GM13977 (cell line): ENCODE measurements at regions not wholly inside any gene's neighbourhood (a gene's known extent, or its start where the extent isn't known, plus 50 kb on each side); places are given as distances from the start of the nearest gene placed in this dataset.
A peak's percentile ranks its signal among the peaks of the same experiment; 100 is the strongest.

Experiments
- DNase-seq: peaks from one replicate; pipeline ENCODE4 v3.0.0; 2012; ENCODE audit warnings: low spot score
- in situ Hi-C: fragments of 300-500 bp; cut with MboI; formaldehyde crosslinking; loops from one replicate; pipeline ENCODE4 v1.12.0; 2022; ENCODE audit warnings: low sequenced_read_pairs, low pct_unique_long_range_greater_than_20kb, mixed read lengths, inconsistent platforms; ENCODE audit not compliant: unreplicated experiment
- TF ChIP-seq, protein P1 (sequence below): IDR thresholded peaks from 2 replicates; pipeline ENCODE4 v1.5.1; 2012; ENCODE audit warnings: mild to moderate bottlenecking, control low read depth; ENCODE audit not compliant: insufficient read depth; ENCODE audit errors: extremely low read depth, missing control alignments

DNA sequence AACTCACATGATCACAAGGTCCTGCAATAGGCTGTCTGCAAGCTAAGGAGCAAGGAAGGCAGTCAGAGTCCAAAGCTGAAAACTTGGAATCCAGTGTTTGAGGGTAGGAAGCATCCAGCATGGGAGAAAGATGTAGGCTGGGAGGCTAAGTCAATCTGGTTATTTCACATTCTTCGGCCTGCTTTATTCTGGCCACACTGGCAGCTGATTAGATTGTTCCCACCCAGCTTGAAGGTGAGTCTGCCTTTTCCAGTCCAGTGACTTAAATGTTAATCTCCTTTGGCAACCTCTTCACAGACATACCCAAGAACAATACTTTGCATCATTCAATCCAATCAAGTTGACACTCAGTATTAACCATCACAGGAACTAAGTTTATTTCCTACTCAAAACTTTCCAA, 453.4 kb downstream of the TLE4 start:
- in situ Hi-C loops = no loop called here
- DNase-seq = no peak

DNA sequence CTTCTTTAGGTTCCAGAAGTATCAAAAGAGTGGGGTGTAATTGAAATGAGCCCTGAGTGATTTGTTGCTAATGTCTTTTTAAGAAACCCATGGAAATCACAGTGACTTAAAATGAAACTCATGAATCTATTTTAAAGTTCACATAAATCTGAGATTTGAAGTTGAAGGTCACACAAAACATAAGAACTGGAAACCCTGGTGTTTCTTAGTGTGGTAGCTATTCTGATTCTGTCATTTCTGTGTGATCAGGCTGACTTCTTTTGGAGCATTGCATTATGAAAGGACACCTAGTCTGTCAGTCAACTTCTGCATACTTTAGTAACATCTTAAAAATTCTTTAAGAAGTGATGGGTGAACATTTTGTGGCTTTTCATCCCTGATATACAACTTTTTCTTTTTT, 448.8 kb downstream of the TLE4 start:
- DNase-seq = peak; percentile 4
- in situ Hi-C loops = no loop called here
- TF ChIP-seq, protein P1, sequence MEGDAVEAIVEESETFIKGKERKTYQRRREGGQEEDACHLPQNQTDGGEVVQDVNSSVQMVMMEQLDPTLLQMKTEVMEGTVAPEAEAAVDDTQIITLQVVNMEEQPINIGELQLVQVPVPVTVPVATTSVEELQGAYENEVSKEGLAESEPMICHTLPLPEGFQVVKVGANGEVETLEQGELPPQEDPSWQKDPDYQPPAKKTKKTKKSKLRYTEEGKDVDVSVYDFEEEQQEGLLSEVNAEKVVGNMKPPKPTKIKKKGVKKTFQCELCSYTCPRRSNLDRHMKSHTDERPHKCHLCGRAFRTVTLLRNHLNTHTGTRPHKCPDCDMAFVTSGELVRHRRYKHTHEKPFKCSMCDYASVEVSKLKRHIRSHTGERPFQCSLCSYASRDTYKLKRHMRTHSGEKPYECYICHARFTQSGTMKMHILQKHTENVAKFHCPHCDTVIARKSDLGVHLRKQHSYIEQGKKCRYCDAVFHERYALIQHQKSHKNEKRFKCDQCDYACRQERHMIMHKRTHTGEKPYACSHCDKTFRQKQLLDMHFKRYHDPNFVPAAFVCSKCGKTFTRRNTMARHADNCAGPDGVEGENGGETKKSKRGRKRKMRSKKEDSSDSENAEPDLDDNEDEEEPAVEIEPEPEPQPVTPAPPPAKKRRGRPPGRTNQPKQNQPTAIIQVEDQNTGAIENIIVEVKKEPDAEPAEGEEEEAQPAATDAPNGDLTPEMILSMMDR = no peak

More for the DNA sequence above, 453.4 kb downstream of the TLE4 start:
- TF ChIP-seq, protein P1 = no peak

DNA sequence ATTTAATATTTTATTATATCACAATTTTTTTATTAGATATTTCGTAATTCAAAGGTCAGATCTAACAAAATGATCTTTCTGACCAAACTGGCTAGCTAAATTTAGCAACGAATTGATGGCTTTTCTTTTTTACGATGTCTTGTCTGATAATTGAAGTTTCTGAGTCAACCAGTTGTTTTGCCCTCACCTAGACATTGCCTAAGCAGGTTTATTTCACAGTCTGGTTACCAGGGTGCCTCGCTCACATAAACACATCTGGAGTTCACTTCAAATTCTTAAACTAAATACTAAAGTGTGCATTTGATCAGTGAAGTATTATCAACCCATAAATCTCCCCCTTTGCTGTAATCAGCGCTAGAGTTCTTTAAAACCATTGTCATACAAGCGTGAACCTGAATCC, 448.3 kb downstream of the TLE4 start:
- in situ Hi-C loops = no loop called here
- TF ChIP-seq, protein P1 = no peak
- DNase-seq = no peak

DNA sequence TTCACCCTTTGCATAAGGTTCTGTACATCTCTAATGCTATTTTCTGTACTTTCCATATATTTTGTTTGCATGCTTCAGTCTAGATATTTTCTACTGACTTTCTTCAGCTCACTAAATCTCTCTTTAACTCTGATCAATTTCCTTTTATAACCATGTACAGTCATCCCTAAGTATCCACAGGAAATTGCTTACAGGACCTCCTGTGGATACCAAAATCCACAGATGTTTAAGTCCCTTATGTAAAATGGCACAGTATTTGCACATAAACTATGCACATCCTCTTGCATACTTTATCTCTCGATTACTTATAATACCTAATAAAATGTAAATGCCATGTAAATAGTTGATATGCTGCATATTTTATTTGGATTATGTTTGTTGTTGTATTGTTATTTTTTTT, 442.1 kb downstream of the TLE4 start:
- in situ Hi-C loops = no loop called here
- no peak for DNase-seq
- TF ChIP-seq, protein P1 = no peak

DNA sequence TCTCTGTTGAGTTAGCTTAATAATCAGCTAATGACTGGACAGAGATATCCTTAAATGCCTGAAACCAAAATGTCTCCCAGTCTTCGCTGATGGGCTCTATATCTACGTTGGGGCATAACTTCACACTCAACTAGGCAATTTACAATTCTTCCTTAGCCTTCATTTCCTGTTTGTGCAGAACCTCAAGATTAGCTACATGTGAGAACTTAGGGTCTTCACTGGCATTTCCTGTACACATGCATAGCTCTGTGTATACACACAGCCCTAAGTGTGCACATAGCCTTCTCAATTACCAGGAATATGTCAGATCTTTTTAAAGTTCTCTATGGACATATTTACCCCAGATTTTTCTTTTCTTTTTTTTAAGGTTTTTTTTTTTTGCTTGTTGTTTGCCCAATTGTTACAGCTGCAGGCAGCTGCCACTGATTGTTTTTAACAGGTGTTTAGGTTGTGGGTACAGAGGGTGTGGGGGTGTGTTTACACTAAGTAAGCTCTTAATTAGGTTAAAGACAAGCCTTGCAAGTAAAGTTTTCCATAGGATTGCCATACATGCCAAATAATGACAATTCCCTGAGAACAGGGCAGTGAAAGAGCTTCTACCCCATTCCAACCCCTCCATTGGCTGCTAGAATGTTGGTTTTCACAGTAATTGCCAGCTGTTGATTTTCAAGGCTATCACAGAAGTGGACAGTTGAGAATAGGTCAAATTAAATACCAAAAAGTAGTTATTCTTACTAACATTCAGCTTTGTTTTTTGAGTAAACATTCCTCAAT, 441.0 kb downstream of the TLE4 start:
- DNase-seq = no peak
- in situ Hi-C loops = no loop called here
- TF ChIP-seq, protein P1 = no peak

DNA sequence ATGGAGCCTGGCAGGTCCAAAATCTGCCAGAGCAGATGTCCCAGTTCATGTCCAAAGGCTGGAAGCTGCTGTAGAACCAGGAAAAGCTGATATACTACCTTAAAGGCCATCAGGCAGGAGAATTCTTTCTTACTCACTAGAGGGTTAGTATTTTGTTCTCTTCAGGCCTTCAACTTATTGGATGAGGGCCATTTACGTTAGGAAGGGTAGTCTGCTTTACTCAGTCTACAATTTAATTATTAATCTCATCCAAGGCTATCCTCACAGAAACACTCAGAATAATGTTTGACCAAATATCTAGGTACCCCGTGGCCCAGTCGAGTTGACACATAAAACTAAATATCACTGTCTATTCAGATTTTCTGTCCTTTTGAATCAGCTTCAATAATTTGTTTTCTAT, 437.4 kb downstream of the TLE4 start:
- TF ChIP-seq, protein P1 = no peak
- DNase-seq = no peak
- in situ Hi-C loops = no loop called here
